ENCODE measurements at regions not wholly inside any gene's neighbourhood (a gene's known extent, or its start where the extent isn't known, plus 50 kb on each side); places are given as distances from the start of the nearest gene placed in this dataset.

GRCh38 chr10:25768167-25768566 is 165.9 kb upstream of the MYO3A start:
- no peaks in the 10 kb centered on the region for H3K36me3 ChIP-seq
- H3K4me3 ChIP-seq, result no peak overlapping the region
- no peak for TF ChIP-seq POLR2A (IDR thresholded peaks at IDR 0.05)
- no peak for TF ChIP-seq CTCF (IDR thresholded peaks at IDR 0.05)
- TF ChIP-seq POLR2AphosphoS5 (IDR thresholded peaks at IDR 0.05), result no peak
- TF ChIP-seq EP300 (IDR thresholded peaks at IDR 0.05; ENCODE audit: low read depth), result no peak
- H3K27me3 ChIP-seq, result peaks cover 6% of the 10 kb centered on the region
- intact Hi-C loops (cut with DNase I; ENCODE audit: low total_unique reads) (no loop called here), in situ Hi-C loops (cut with MboI; ENCODE audit: low pct_ligation_motif_present in 1 of 4, low pct_unique_long_range_greater_than_20kb in 1 of 4, low sequenced_read_pairs in 3 of 4) (no loop called here)
- whole genome bisulfite sequencing, 2 donors (ENCODE audit: low coverage in 1 of 2), result 74 to 100% methylated on average over 1 to 3 of the region's 3 CpGs
- no peak overlapping the region for H3K27ac ChIP-seq
- H3K9me3 ChIP-seq, result no peaks in the 10 kb centered on the region
- no peaks in the 10 kb centered on the region for H3K4me1 ChIP-seq
- DNase-seq, result no peak

DNA sequence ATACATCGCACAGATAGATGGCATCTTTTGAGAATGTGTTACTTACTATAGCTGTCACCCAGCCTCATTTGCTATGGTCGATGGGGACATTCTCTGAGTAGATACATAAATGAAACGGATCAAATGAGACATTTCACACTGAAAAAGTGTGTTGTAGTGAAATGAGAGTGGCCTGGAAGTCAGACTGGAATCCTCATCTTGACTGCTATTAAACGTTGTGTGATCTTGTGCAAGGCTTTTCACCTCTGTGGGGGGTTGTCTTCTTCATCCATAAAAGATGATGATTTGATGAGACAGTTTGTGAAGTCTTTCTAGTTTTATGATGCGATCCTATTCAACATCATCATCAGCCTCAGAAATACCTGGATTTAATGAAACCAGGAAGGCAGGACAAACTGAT is 155.4 kb upstream of the MYO3A start:
- intact Hi-C loops (cut with DNase I; ENCODE audit: low total_unique reads), result no loop called here
- WGBS, 2 donors (ENCODE audit: low coverage in 1 of 2), result 68 to 71% methylated on average over 5 of the region's 5 CpGs

DNA sequence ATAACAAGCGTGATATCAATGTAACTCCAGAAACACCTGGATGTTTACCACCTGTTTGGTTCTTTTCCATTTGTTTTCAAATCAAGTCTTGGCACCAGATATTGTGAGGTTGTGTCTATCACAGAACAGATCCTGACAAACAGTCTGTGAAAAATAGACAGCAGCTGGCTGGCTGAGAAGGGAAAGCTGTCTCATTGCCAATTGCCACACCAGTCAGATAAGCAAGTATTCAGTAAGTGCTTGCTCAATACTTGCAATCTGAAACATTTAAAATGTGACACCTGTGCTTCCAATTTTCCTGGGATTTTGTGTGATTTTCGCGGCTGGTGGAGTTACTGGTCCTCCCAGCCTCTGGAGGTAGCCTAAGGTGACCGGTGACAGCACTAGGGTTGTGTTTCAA is 147.9 kb upstream of the MYO3A start:
- Histone ChIP-seq H3K27ac (no peak overlapping the region), H3K27me3 (no peaks in the 10 kb centered on the region), H3K4me3 (no peak overlapping the region), H3K36me3 (no peaks in the 10 kb centered on the region), H3K9me3 (no peaks in the 10 kb centered on the region), H3K4me1 (no peaks in the 10 kb centered on the region)
- TF ChIP-seq CTCF (IDR thresholded peaks at IDR 0.05) (no peak), POLR2A (IDR thresholded peaks at IDR 0.05) (no peak), EP300 (IDR thresholded peaks at IDR 0.05; ENCODE audit: low read depth) (no peak), POLR2AphosphoS5 (IDR thresholded peaks at IDR 0.05) (no peak)
- WGBS, 2 donors (ENCODE audit: low coverage in 1 of 2), result 67 to 87% methylated on average over 1 to 4 of the region's 4 CpGs
- no peak for DNase-seq
- in situ Hi-C loops (cut with MboI; ENCODE audit: low pct_ligation_motif_present in 1 of 4, low pct_unique_long_range_greater_than_20kb in 1 of 4, low sequenced_read_pairs in 3 of 4), result no loop called here
- intact Hi-C loops (cut with DNase I; ENCODE audit: low total_unique reads), result no loop called here

More for the DNA sequence above, 155.4 kb upstream of the MYO3A start:
- DNase-seq, result no peak
- H3K9me3 ChIP-seq, result no peaks in the 10 kb centered on the region
- no peaks in the 10 kb centered on the region for H3K36me3 ChIP-seq
- TF ChIP-seq POLR2AphosphoS5 (IDR thresholded peaks at IDR 0.05) (no peak), EP300 (IDR thresholded peaks at IDR 0.05; ENCODE audit: low read depth) (no peak), POLR2A (IDR thresholded peaks at IDR 0.05) (no peak), CTCF (IDR thresholded peaks at IDR 0.05) (no peak)
- H3K4me1 ChIP-seq, result no peaks in the 10 kb centered on the region
- in situ Hi-C loops (cut with MboI; ENCODE audit: low pct_ligation_motif_present in 1 of 4, low pct_unique_long_range_greater_than_20kb in 1 of 4, low sequenced_read_pairs in 3 of 4), result no loop called here
- no peak overlapping the region for H3K4me3 ChIP-seq
- no peaks in the 10 kb centered on the region for H3K27me3 ChIP-seq
- H3K27ac ChIP-seq, result no peak overlapping the region

- no peaks in the 10 kb centered on the region for H3K9me3 ChIP-seq
- no peaks in the 10 kb centered on the region for H3K27me3 ChIP-seq
- no peak for TF ChIP-seq EP300 (IDR thresholded peaks at IDR 0.05; ENCODE audit: low read depth)
- TF ChIP-seq POLR2AphosphoS5 (IDR thresholded peaks at IDR 0.05), result no peak
- TF ChIP-seq CTCF (IDR thresholded peaks at IDR 0.05), result no peak
- no peak for TF ChIP-seq POLR2A (IDR thresholded peaks at IDR 0.05)
- no peak for DNase-seq
- H3K27ac ChIP-seq, result no peak overlapping the region
- intact Hi-C loops (cut with DNase I; ENCODE audit: low total_unique reads), result no loop called here
- H3K36me3 ChIP-seq, result no peaks in the 10 kb centered on the region
- no peaks in the 10 kb centered on the region for H3K4me1 ChIP-seq
- H3K4me3 ChIP-seq, result no peak overlapping the region
- in situ Hi-C loops (cut with MboI; ENCODE audit: low pct_ligation_motif_present in 1 of 4, low pct_unique_long_range_greater_than_20kb in 1 of 4, low sequenced_read_pairs in 3 of 4), result no loop called here
- 12 to 38% methylated on average over 2 to 3 of the region's 3 CpGs for WGBS, 2 donors (ENCODE audit: low coverage in 1 of 2)
Measured at GRCh38 chr10:25786899-25787298, 147.1 kb upstream of the MYO3A start.
